DMS153 treated with DMSO at 0.1 percent for 48 hours (cell line): ENCODE measurements at regions not wholly inside any gene's neighbourhood (a gene's known extent, or its start where the extent isn't known, plus 50 kb on each side); places are given as distances from the start of the nearest gene placed in this dataset.
"Not testable (repeated sequence)": the region's sequence is repeated elsewhere in the genome, so short reads cannot be mapped to it uniquely, and the experiment has no call there.

Experiments used
- DNase-seq: peaks from one replicate; lab custom pipeline; 2025; ENCODE audit not compliant: unreplicated experiment; lab: John Stamatoyannopoulos, UW

- DNase-seq, result no peak
Observed at GRCh38 chr10:8656261-8656660, 601.8 kb downstream of the GATA3 start.

GRCh38 chr10:8659982-8660381 lies 605.5 kb downstream of the GATA3 start:
- DNase-seq, result no peak

- DNase-seq, result no peak
Observed at GRCh38 chr10:8661886-8662285, 607.4 kb downstream of the GATA3 start.

- DNase-seq, result no peak
Observed at GRCh38 chr10:8663131-8663530, 608.6 kb downstream of the GATA3 start.

GRCh38 chr10:8665322-8665721 lies 610.8 kb downstream of the GATA3 start:
- DNase-seq, result no peak

GRCh38 chr10:8670461-8670860 lies 616.0 kb downstream of the GATA3 start:
- no peak for DNase-seq

GRCh38 chr10:8674230-8674629 lies 619.7 kb downstream of the GATA3 start:
- DNase-seq, result no peak

GRCh38 chr10:8677642-8678041 lies 623.2 kb downstream of the GATA3 start:
- no peak for DNase-seq

GRCh38 chr10:8684916-8685315 lies 630.4 kb downstream of the GATA3 start:
- not testable (repeated sequence) for DNase-seq

GRCh38 chr10:8688881-8689280 lies 634.4 kb downstream of the GATA3 start:
- no peak for DNase-seq

- no peak for DNase-seq
Observed at GRCh38 chr10:8691498-8692017, 637.1 kb downstream of the GATA3 start.

GRCh38 chr10:8693635-8694034 lies 639.1 kb downstream of the GATA3 start:
- not testable (repeated sequence) for DNase-seq

GRCh38 chr10:8696746-8697145 lies 642.3 kb downstream of the GATA3 start:
- DNase-seq, result no peak

GRCh38 chr10:8700689-8701088 lies 646.2 kb downstream of the GATA3 start:
- DNase-seq, result no peak

- no peak for DNase-seq
Observed at GRCh38 chr10:8702181-8702580, 647.7 kb downstream of the GATA3 start.

- DNase-seq, result no peak
Observed at GRCh38 chr10:8705415-8705814, 650.9 kb downstream of the GATA3 start.

GRCh38 chr10:8712656-8713055 lies 658.2 kb downstream of the GATA3 start:
- DNase-seq, result no peak

- DNase-seq, result no peak
Observed at GRCh38 chr10:8719971-8720370, 665.5 kb downstream of the GATA3 start.

- no peak for DNase-seq
Observed at GRCh38 chr10:8721650-8722049, 667.2 kb downstream of the GATA3 start.

- no peak for DNase-seq
Observed at GRCh38 chr10:8722835-8723234, 668.3 kb downstream of the GATA3 start.

GRCh38 chr10:8725343-8725742 lies 670.9 kb downstream of the GATA3 start:
- DNase-seq, result no peak

- DNase-seq, result no peak
Observed at GRCh38 chr10:8726084-8726778, 671.7 kb downstream of the GATA3 start.

GRCh38 chr10:8726779-8727084 lies 672.2 kb downstream of the GATA3 start:
- DNase-seq, result no peak
